ENCODE measurements at regions not wholly inside any gene's neighbourhood (a gene's known extent, or its start where the extent isn't known, plus 50 kb on each side); places are given as distances from the start of the nearest gene placed in this dataset.

GRCh38 chr11:15909937-15910598 is 446.3 kb downstream of the SOX6 start:
- DNase-seq (ENCODE audit: low read depth): no peak

- no peak for DNase-seq (ENCODE audit: low read depth)
These were observed 445.6 kb downstream of the SOX6 start for GRCh38 chr11:15910761-15911160.

DNA sequence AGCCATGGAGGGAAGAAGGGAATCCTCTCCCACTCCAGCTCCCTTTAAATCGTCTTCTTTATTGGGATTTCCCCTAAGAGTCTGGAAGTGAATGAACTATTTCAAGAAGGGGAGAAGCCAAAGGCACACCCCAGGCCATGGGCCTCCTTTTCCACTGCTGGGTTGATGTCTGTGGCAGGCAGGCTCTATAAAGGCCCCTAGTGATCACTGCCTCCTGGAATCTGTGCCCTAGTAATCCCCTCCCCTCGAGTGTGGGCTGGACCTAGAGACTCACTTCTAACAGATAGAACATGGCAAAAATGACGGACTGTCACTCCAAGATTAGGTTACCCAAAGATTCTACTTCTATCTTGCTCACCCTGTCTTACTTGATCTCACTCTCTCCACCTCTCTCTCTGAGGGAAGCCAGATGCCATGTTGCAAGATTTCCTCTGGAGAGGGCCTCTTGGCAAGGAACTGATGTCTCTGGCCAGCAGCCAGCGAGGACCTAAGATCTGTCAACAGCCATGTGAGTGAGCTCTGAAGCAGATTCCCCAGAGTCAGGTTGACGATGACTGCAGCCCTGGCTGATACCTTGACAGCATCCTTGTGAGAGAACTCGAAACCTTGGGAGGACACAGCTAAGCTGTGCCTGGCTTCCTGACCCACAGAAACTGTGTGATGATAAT is 444.8 kb downstream of the SOX6 start:
- DNase-seq (ENCODE audit: low read depth): no peak

DNA sequence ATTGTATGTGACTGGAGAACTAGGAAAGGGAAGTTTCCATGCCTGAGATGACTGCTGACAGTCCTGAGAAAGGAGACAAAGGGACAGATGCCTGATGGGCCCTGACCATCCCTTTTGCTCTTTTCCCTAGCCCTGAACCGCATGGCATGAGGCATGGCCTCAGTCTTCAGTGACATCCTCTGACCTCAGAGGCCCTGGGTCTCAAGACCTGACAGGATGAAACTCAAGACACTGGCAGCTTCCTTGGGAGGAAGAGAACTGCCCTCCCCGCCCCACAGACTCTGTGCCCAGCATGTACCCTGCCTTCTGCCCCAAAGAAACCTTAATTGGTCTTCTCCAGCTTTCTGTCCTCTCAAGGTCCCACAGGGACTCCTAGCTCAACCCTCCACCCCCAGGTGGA is 444.1 kb downstream of the SOX6 start:
- no peak for DNase-seq (ENCODE audit: low read depth)

DNA sequence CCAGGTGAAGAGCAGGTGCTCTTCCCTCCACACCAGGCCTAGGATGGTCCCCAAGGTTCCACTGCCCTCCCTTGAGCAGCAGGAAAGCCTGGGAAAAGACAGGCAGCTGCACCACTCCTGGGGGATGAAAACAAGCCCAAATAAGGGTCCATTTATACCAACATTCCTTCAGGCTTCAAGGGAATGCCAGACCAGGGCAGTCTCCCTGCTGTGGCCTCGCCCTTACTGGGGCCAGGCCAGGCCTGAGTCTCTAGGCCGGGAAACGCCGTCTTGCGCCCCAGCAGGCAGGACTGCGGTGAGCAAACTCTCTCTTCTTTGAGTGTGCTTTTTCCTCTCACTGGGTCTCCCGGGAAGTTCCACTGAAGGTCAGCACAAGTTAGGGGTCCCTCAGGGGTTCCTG is 443.5 kb downstream of the SOX6 start:
- DNase-seq (ENCODE audit: low read depth): no peak

- no peak for DNase-seq (ENCODE audit: low read depth)
These were observed 443.1 kb downstream of the SOX6 start for GRCh38 chr11:15913261-15913660.

Measured in stimulated activated CD8-positive, alpha-beta memory T cell treated with anti-CD3 and anti-CD28 coated beads, Interleukin-15, amount 100 ng/mL, for 1 hour (primary cell).